ENCODE measurements at regions not wholly inside any gene's neighbourhood (a gene's known extent, or its start where the extent isn't known, plus 50 kb on each side); places are given as distances from the start of the nearest gene placed in this dataset.
"Not testable (repeated sequence)": the region's sequence is repeated elsewhere in the genome, so short reads cannot be mapped to it uniquely, and the experiment has no call there.

- TF ChIP-seq, protein P1, sequence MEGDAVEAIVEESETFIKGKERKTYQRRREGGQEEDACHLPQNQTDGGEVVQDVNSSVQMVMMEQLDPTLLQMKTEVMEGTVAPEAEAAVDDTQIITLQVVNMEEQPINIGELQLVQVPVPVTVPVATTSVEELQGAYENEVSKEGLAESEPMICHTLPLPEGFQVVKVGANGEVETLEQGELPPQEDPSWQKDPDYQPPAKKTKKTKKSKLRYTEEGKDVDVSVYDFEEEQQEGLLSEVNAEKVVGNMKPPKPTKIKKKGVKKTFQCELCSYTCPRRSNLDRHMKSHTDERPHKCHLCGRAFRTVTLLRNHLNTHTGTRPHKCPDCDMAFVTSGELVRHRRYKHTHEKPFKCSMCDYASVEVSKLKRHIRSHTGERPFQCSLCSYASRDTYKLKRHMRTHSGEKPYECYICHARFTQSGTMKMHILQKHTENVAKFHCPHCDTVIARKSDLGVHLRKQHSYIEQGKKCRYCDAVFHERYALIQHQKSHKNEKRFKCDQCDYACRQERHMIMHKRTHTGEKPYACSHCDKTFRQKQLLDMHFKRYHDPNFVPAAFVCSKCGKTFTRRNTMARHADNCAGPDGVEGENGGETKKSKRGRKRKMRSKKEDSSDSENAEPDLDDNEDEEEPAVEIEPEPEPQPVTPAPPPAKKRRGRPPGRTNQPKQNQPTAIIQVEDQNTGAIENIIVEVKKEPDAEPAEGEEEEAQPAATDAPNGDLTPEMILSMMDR (IDR thresholded peaks at IDR 0.05; ENCODE audit: unreplicated experiment in 3 of 3) = no peak
- Mint-ChIP-seq H3K4me3 (no peak overlapping the region), H3K4me1 (peaks cover 18% of the 10 kb centered on the region), H3K9me3 (peaks cover 19% of the 10 kb centered on the region), H3K27ac (peak overlapping the region in 2 of 3 experiments; percentile 39 to 52), H3K36me3 (ENCODE audit: low read depth) (peaks cover 9% of the 10 kb centered on the region), H3K27me3 (ENCODE audit: low read depth) (no peaks in the 10 kb centered on the region)
Observed at GRCh38 chr5:67639976-67640375, 443.4 kb upstream of the CD180 start.

DNA sequence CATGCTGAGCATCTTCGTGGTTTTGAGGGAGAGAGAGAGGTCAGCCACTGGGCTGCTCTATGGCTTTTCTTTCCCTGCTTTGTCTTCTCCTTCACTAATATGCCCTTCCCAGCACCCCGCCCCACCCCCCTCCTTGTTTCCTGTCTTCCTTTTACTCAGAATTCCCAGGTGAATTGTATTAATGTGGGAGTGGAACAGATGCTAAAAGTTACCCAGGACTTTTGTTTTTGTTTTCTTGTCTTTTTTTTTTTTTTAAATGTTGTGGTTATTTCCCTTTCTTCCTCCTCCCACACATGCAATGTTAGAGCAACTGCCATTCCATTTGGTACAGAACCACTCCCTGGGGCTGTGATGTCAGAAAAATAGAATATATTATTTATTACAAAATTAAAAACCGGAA, 442.7 kb upstream of the CD180 start:
- Mint-ChIP-seq H3K4me1 (peaks cover 18% of the 10 kb centered on the region), H3K4me3 (no peak overlapping the region), H3K36me3 (ENCODE audit: low read depth) (peaks cover 13% of the 10 kb centered on the region), H3K27me3 (ENCODE audit: low read depth) (no peaks in the 10 kb centered on the region), H3K9me3 (peaks cover 23% of the 10 kb centered on the region), H3K27ac (peak overlapping the region in 2 of 3 experiments; percentile 38 to 40)
- TF ChIP-seq, protein P1 (IDR thresholded peaks at IDR 0.05; ENCODE audit: unreplicated experiment in 3 of 3) = no peak

DNA sequence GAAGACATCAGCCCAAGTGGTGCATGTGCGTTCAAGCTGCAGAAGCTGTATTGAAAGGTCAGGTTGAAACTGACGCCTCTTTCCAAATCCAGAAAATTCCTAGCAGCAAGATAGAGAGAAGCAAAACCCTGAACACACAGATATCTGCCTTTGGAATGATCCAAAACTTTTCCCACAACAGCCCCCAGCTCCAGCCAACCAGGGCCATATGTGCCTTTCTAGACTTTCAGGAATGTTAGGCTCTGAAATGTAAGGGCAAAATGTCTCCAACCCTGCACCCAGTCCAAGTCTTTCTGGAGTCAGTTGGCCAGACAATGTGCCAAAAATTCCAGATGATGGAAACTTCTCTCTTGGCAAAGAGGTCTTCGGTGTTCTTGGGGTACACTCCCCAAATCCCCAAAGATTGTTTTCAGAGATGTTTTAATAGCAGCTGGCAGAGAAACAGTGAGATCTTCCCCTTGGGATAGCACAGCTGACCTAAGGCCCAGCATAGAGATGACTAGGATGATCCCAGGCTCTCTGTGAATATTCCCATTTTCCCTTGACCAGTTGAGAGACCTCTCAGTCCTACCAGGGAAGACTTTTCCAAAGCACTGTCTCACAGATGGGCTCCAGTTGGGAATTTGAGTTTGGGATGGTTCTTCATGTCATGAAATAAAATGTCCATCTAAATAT, 440.4 kb upstream of the CD180 start:
- Mint-ChIP-seq H3K9me3 (peaks cover 32% of the 10 kb centered on the region), H3K4me1 (peaks cover 18% of the 10 kb centered on the region), H3K27me3 (ENCODE audit: low read depth) (no peaks in the 10 kb centered on the region), H3K36me3 (ENCODE audit: low read depth) (peaks cover 18% of the 10 kb centered on the region), H3K27ac (no peak overlapping the region), H3K4me3 (no peak overlapping the region)
- TF ChIP-seq, protein P1 (IDR thresholded peaks at IDR 0.05; ENCODE audit: unreplicated experiment in 3 of 3) = no peak

DNA sequence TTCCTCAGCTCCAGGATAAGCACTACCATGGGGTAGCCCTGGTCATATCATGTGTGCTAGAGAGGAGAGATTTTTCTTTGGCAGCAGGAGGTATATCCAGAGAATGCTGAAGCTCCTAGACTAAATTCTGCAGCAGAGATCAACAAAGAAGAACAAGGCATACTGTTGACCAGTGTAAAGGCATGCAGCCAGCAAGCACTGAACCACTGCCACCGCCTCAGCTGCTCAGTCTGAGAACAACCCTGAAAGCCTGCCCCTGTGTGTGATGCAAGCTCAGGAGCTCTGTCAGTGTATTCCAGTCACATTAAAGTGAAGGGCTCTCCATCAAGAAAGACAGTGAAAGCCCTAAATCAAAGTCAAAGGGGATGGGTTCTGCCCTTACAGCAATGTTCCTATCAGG, 439.5 kb upstream of the CD180 start:
- H3K9me3 Mint-ChIP-seq = peaks cover 40% of the 10 kb centered on the region
- TF ChIP-seq, protein P1 (IDR thresholded peaks at IDR 0.05; ENCODE audit: unreplicated experiment in 3 of 3) = no peak
- H3K27me3 Mint-ChIP-seq (ENCODE audit: low read depth) = no peaks in the 10 kb centered on the region
- no peak overlapping the region for H3K27ac Mint-ChIP-seq
- H3K4me1 Mint-ChIP-seq = peaks cover 18% of the 10 kb centered on the region
- peaks cover 22% of the 10 kb centered on the region for H3K36me3 Mint-ChIP-seq (ENCODE audit: low read depth)
- H3K4me3 Mint-ChIP-seq = no peak overlapping the region

DNA sequence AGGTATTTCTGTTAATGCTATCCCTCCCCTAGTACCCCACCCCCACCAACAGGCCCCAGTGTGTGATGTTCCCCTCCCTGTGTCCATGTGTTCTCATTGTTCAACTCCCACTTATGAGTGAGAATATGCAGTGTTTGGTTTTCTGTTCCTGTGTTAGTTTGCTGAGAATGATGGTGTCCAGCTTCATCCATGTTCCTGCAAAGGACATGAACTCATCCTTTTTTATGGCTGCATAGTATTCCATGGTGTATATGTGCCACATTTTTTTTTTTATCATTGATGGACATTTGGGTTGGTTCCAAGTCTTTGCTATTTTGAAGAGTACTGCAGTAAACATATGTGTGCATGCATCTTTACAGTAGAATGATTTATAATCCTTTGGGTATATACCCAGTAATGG, 430.5 kb upstream of the CD180 start:
- H3K4me3 Mint-ChIP-seq; H3K27me3 Mint-ChIP-seq (ENCODE audit: low read depth); H3K27ac Mint-ChIP-seq; H3K36me3 Mint-ChIP-seq (ENCODE audit: low read depth): not testable (repeated sequence)
- peaks cover 35% of the 10 kb centered on the region for H3K9me3 Mint-ChIP-seq
- peaks cover 13% of the 10 kb centered on the region for H3K4me1 Mint-ChIP-seq

- peaks cover 24% of the 10 kb centered on the region for H3K4me1 Mint-ChIP-seq
- TF ChIP-seq, protein P1 (IDR thresholded peaks at IDR 0.05; ENCODE audit: unreplicated experiment in 3 of 3) = no peak
Observed at GRCh38 chr5:67623078-67623477, 426.5 kb upstream of the CD180 start.

More at GRCh38 chr5:67623078-67623477, 426.5 kb upstream of the CD180 start:
- Mint-ChIP-seq H3K27ac (no peak overlapping the region), H3K4me3 (no peak overlapping the region), H3K9me3 (peaks cover 7% of the 10 kb centered on the region), H3K27me3 (ENCODE audit: low read depth) (no peaks in the 10 kb centered on the region), H3K36me3 (ENCODE audit: low read depth) (no peaks in the 10 kb centered on the region)

All from nephron (organoid).